GM10266 (cell line): ENCODE measurements at regions not wholly inside any gene's neighbourhood (a gene's known extent, or its start where the extent isn't known, plus 50 kb on each side); places are given as distances from the start of the nearest gene placed in this dataset.

Experiments
- DNase-seq: peaks from one replicate; pipeline ENCODE4 v3.0.0; 2012; ENCODE audit errors: extremely low spot score
- CTCF ChIP-seq: IDR thresholded peaks from 2 replicates; pipeline ENCODE4 v1.5.1; 2012; ENCODE audit warnings: mild to moderate bottlenecking, low read depth; ENCODE audit not compliant: control insufficient read depth, insufficient read depth; ENCODE audit errors: missing control alignments

- DNase-seq, result no peak
Measured at GRCh38 chr14:26929361-26929760, 331.5 kb upstream of the NOVA1 start.

GRCh38 chr14:26930576-26930975 is 332.7 kb upstream of the NOVA1 start:
- TF ChIP-seq CTCF, result no peak
- no peak for DNase-seq

More at GRCh38 chr14:26929361-26929760, 331.5 kb upstream of the NOVA1 start:
- TF ChIP-seq CTCF, result no peak

GRCh38 chr14:26932606-26933005 is 334.8 kb upstream of the NOVA1 start:
- no peak for TF ChIP-seq CTCF
- DNase-seq, result no peak

GRCh38 chr14:26933431-26933830 is 335.6 kb upstream of the NOVA1 start:
- TF ChIP-seq CTCF, result no peak
- DNase-seq, result no peak

- no peak for TF ChIP-seq CTCF
- no peak for DNase-seq
Measured at GRCh38 chr14:26934151-26934550, 336.3 kb upstream of the NOVA1 start.

- TF ChIP-seq CTCF, result no peak
- DNase-seq, result no peak
Measured at GRCh38 chr14:26935733-26936132, 337.9 kb upstream of the NOVA1 start.

GRCh38 chr14:26938054-26938453 is 340.2 kb upstream of the NOVA1 start:
- no peak for DNase-seq
- TF ChIP-seq CTCF, result no peak

GRCh38 chr14:26939755-26940154 is 341.9 kb upstream of the NOVA1 start:
- TF ChIP-seq CTCF, result no peak
- DNase-seq, result no peak
